AG04449 (cell line): ENCODE measurements at regions not wholly inside any gene's neighbourhood (a gene's known extent, or its start where the extent isn't known, plus 50 kb on each side); places are given as distances from the start of the nearest gene placed in this dataset.

Experiments used
- CTCF ChIA-PET: fragments of 350-600 bp; formaldehyde crosslinking; extraction: SDS; loops from one replicate; lab custom pipeline; 2021; ENCODE audit warnings: antibody characterized with exemption; lab: Yijun Ruan, JAX
- POLR2A ChIA-PET: fragments of 400-600, 350-600 bp; formaldehyde crosslinking; extraction: SDS; loops from one replicate; lab custom pipeline; 2020; ENCODE audit warnings: antibody characterized with exemption, inconsistent platforms; lab: Yijun Ruan, JAX
- DNase-seq: peaks from one replicate; pipeline ENCODE4 v3.0.0-alpha.2; 2010; ENCODE audit warnings: low read depth, low spot score
- H3K4me3 ChIP-seq: 2 replicates; pipeline ENCODE4 v1.5.1; 2011; ENCODE audit warnings: low read depth, mild to moderate bottlenecking, control low read depth, low read length
- CTCF ChIP-seq: IDR thresholded peaks from one replicate; pipeline ENCODE4 v1.5.1; 2011; ENCODE audit warnings: mild to moderate bottlenecking, moderate library complexity, low read length, control low read depth, inconsistent platforms; ENCODE audit not compliant: insufficient read depth; ENCODE audit errors: missing control alignments

- TF ChIP-seq CTCF, result no peak
- H3K4me3 ChIP-seq, result no peak overlapping the region
- CTCF ChIA-PET, result no interaction called here
- POLR2A ChIA-PET, result no interaction called here
- DNase-seq, result no peak
Measured at GRCh38 chr10:43851030-43851429, 202.3 kb upstream of the ZNF32 start.

GRCh38 chr10:43849551-43849950 lies 200.9 kb upstream of the ZNF32 start:
- H3K4me3 ChIP-seq, result no peak overlapping the region
- DNase-seq, result no peak
- ChIA-PET POLR2A (interaction anchor here (0.6 kb wide), 1 partner anchor 35 kb away, joined by 3 read pairs; no protein-coding TSS in a partner anchor), CTCF (no interaction called here)
- no peak for TF ChIP-seq CTCF

GRCh38 chr10:43846968-43847367 lies 198.3 kb upstream of the ZNF32 start:
- CTCF ChIA-PET, result interaction anchor here (0.9 to 2.4 kb wide), 4 partner anchors 9 to 157 kb away, joined by 3 to 15 read pairs (median 3); no protein-coding TSS in a partner anchor
- H3K4me3 ChIP-seq, result no peak overlapping the region
- no peak for DNase-seq
- POLR2A ChIA-PET, result interaction anchor here (0.8 kb wide), 1 partner anchor 24 kb away, joined by 3 read pairs; no protein-coding TSS in a partner anchor
- no peak for TF ChIP-seq CTCF

- ChIA-PET CTCF (interaction anchor here (0.7 to 2.4 kb wide), 4 partner anchors 10 to 156 kb away, joined by 3 to 15 read pairs (median 3); no protein-coding TSS in a partner anchor), POLR2A (interaction anchor here (0.6 to 0.8 kb wide), 2 partner anchors 24 to 46 kb away, joined by 3 read pairs; no protein-coding TSS in a partner anchor)
- no peak for TF ChIP-seq CTCF
- DNase-seq, result no peak
- peak overlapping the region; percentile 25 for H3K4me3 ChIP-seq
Measured at GRCh38 chr10:43846187-43846680, 197.6 kb upstream of the ZNF32 start.

GRCh38 chr10:43845121-43845520 lies 196.4 kb upstream of the ZNF32 start:
- no peak for TF ChIP-seq CTCF
- CTCF ChIA-PET, result no interaction called here
- POLR2A ChIA-PET, result no interaction called here
- no peak overlapping the region for H3K4me3 ChIP-seq
- no peak for DNase-seq

GRCh38 chr10:43844221-43844620 lies 195.5 kb upstream of the ZNF32 start:
- POLR2A ChIA-PET, result no interaction called here
- no peak for TF ChIP-seq CTCF
- no peak overlapping the region for H3K4me3 ChIP-seq
- CTCF ChIA-PET, result no interaction called here
- DNase-seq, result no peak
